HG03045 (cell line): ENCODE measurements at regions not wholly inside any gene's neighbourhood (a gene's known extent, or its start where the extent isn't known, plus 50 kb on each side); places are given as distances from the start of the nearest gene placed in this dataset.

Source experiments
- ATAC-seq: cut with Tn5 transposase; IDR thresholded peaks from one replicate; pipeline ENCODE4 v1.9.1; 2021; ENCODE audit warnings: mild to moderate bottlenecking, moderate library complexity; ENCODE audit not compliant: unreplicated experiment

- ATAC-seq, result no peak
Observed at GRCh38 chr1:172972258-172972657, 78.5 kb downstream of the TNFSF18 start.

GRCh38 chr1:172973424-172973823 lies 77.3 kb downstream of the TNFSF18 start:
- no peak for ATAC-seq

- ATAC-seq, result no peak
Observed at GRCh38 chr1:172976222-172977041, 74.3 kb downstream of the TNFSF18 start.

- no peak for ATAC-seq
Observed at GRCh38 chr1:172977296-172978017, 73.3 kb downstream of the TNFSF18 start.

GRCh38 chr1:172978595-172978994 lies 72.1 kb downstream of the TNFSF18 start:
- no peak for ATAC-seq

GRCh38 chr1:172979828-172980227 lies 70.9 kb downstream of the TNFSF18 start:
- ATAC-seq, result no peak

GRCh38 chr1:172980456-172980855 lies 70.3 kb downstream of the TNFSF18 start:
- no peak for ATAC-seq

- ATAC-seq, result no peak
Observed at GRCh38 chr1:172980971-172981370, 69.8 kb downstream of the TNFSF18 start.
